ENCODE measurements at regions not wholly inside any gene's neighbourhood (a gene's known extent, or its start where the extent isn't known, plus 50 kb on each side); places are given as distances from the start of the nearest gene placed in this dataset.

GRCh38 chr11:92482492-92483060 lies 258.0 kb downstream of the FAT3 start:
- no peak for DNase-seq (ENCODE audit: low spot score)

- no peak for DNase-seq (ENCODE audit: low spot score)
Measured at GRCh38 chr11:92484570-92484969, 260.0 kb downstream of the FAT3 start.

GRCh38 chr11:92489826-92490399 lies 265.3 kb downstream of the FAT3 start:
- no peak for DNase-seq (ENCODE audit: low spot score)

- DNase-seq (ENCODE audit: low spot score), result no peak
Measured at GRCh38 chr11:92492372-92492771, 267.8 kb downstream of the FAT3 start.

GRCh38 chr11:92495107-92495793 lies 270.6 kb downstream of the FAT3 start:
- DNase-seq (ENCODE audit: low spot score), result no peak

GRCh38 chr11:92500453-92500852 lies 275.8 kb downstream of the FAT3 start:
- DNase-seq (ENCODE audit: low spot score), result no peak

- no peak for DNase-seq (ENCODE audit: low spot score)
Measured at GRCh38 chr11:92501066-92501739, 276.6 kb downstream of the FAT3 start.

GRCh38 chr11:92504004-92504403 lies 279.4 kb downstream of the FAT3 start:
- DNase-seq (ENCODE audit: low spot score), result no peak

GRCh38 chr11:92504534-92504933 lies 279.9 kb downstream of the FAT3 start:
- no peak for DNase-seq (ENCODE audit: low spot score)

- no peak for DNase-seq (ENCODE audit: low spot score)
Measured at GRCh38 chr11:92505689-92506088, 281.1 kb downstream of the FAT3 start.

GRCh38 chr11:92506809-92507336 lies 282.3 kb downstream of the FAT3 start:
- no peak for DNase-seq (ENCODE audit: low spot score)

- DNase-seq (ENCODE audit: low spot score), result no peak
Measured at GRCh38 chr11:92510591-92510990, 286.0 kb downstream of the FAT3 start.

- DNase-seq (ENCODE audit: low spot score), result no peak
Measured at GRCh38 chr11:92511522-92512203, 287.0 kb downstream of the FAT3 start.

GRCh38 chr11:92512204-92512569 lies 287.6 kb downstream of the FAT3 start:
- no peak for DNase-seq (ENCODE audit: low spot score)

GRCh38 chr11:92523611-92524010 lies 299.0 kb downstream of the FAT3 start:
- no peak for DNase-seq (ENCODE audit: low spot score)

GRCh38 chr11:92524542-92524941 lies 299.9 kb downstream of the FAT3 start:
- no peak for DNase-seq (ENCODE audit: low spot score)

- DNase-seq (ENCODE audit: low spot score), result no peak
Measured at GRCh38 chr11:92527467-92527866, 302.8 kb downstream of the FAT3 start.

GRCh38 chr11:92528001-92528400 lies 303.4 kb downstream of the FAT3 start:
- no peak for DNase-seq (ENCODE audit: low spot score)

GRCh38 chr11:92531065-92531739 lies 306.6 kb downstream of the FAT3 start:
- DNase-seq (ENCODE audit: low spot score), result no peak

- no peak for DNase-seq (ENCODE audit: low spot score)
Measured at GRCh38 chr11:92533657-92534335, 309.2 kb downstream of the FAT3 start.

- DNase-seq (ENCODE audit: low spot score), result no peak
Measured at GRCh38 chr11:92536883-92537282, 312.3 kb downstream of the FAT3 start.

Measured in Ammon's horn (tissue), 1 donor.